Small intestine (tissue), 7 donors: ENCODE measurements at regions not wholly inside any gene's neighbourhood (a gene's known extent, or its start where the extent isn't known, plus 50 kb on each side); places are given as distances from the start of the nearest gene placed in this dataset.

ENCODE experiments used
- DNase-seq, 2 donors: peaks; one replicate each; pipeline versions ENCODE4 v3.0.0 to v3.0.0-alpha.2; 2013
- FAIRE-seq: peaks from 2 replicates; lab custom pipeline; 2012; peaks lifted over from hg19 to GRCh38; lab: Jason Lieb, UNC
- H3K27ac ChIP-seq, 3 donors: one replicate each; pipeline ENCODE4 v1.5.1; 2013; ENCODE audit warnings: low read length in 2 of 3, mild to moderate bottlenecking in 2 of 3, control low read depth in 1 of 3, inconsistent platforms in 1 of 3, low read depth in 1 of 3, moderate library complexity in 1 of 3
- H3K27me3 ChIP-seq, 3 donors: one replicate each; pipeline ENCODE4 v1.6.1; 2013; ENCODE audit warnings: low read length in 3 of 3, inconsistent platforms in 1 of 3; ENCODE audit not compliant: control insufficient read depth in 3 of 3, insufficient read depth in 3 of 3
- H3K36me3 ChIP-seq, 3 donors: one replicate each; pipeline ENCODE4 v1.6.1; 2013; ENCODE audit warnings: low read length in 3 of 3, inconsistent platforms in 1 of 3, low read depth in 1 of 3, mild to moderate bottlenecking in 1 of 3, moderate library complexity in 1 of 3; ENCODE audit not compliant: control insufficient read depth in 3 of 3, insufficient read depth in 2 of 3
- H3K4me1 ChIP-seq, 3 donors: one replicate each; pipeline ENCODE4 v1.6.1; 2013; ENCODE audit warnings: low read length in 2 of 3, inconsistent platforms in 1 of 3, low read depth in 1 of 3, mild to moderate bottlenecking in 1 of 3, moderate library complexity in 1 of 3; ENCODE audit not compliant: control insufficient read depth in 3 of 3, insufficient read depth in 2 of 3
- H3K4me3 ChIP-seq, 3 donors: one replicate each; pipeline ENCODE4 v1.5.1; 2013; ENCODE audit warnings: low read length in 3 of 3, control low read depth in 1 of 3, inconsistent platforms in 1 of 3, low read depth in 1 of 3, mild to moderate bottlenecking in 1 of 3, moderate library complexity in 1 of 3
- H3K9me3 ChIP-seq, 2 donors: one replicate each; pipeline ENCODE4 v1.6.1; 2013; ENCODE audit warnings: low read depth in 1 of 2, low read length in 1 of 2; ENCODE audit not compliant: control insufficient read depth in 2 of 2, insufficient read depth in 1 of 2
- WGBS, 3 donors: extraction: QIAGEN DNeasy Blood & Tissue Kit; methylation state at CpG; one replicate each; pipeline ENCODE4 v1.1.7; 2013; 5-methylcytosine and 5-hydroxymethylcytosine counted together
- donor health status: healthy with polysubstance abuse.
- donor health status: control.
- donor health status: control.
- donor health status: Bipolar disorder and iron deficiency.
- donor health status: healthy.

DNA sequence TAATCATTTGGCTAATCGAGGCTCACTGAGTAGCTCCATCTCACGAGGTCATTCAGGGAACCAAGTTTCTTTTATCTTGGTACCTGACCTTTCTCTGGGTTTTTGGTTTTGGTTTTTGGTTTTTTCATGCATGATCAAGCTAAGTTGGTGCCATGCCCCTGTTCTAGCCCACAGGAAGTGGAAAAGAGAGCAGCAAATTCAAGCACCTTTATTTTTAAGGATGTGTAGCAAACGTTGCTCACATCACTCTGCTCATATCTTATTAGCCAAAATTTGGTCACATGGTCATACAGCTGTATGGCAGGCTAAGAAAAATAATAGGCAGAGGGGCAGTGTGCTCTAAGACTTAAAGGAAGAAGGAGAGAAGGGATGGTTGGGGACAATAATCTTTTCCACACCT lies 593.5 kb downstream of the DIAPH3 start:
- no peak overlapping the region for H3K4me3 ChIP-seq
- no peaks in the 10 kb centered on the region for H3K9me3 ChIP-seq
- H3K36me3 ChIP-seq = no peaks in the 10 kb centered on the region
- H3K27me3 ChIP-seq = peaks cover 0 to 2% (median 0%) of the 10 kb centered on the region in 3 donors
- H3K27ac ChIP-seq = no peak overlapping the region
- 49 to 68% (median 66%) methylated on average over 3 of the region's 3 CpGs for WGBS, 3 donors
- DNase-seq = no peak
- H3K4me1 ChIP-seq = no peaks in the 10 kb centered on the region
- FAIRE-seq = no peak

DNA sequence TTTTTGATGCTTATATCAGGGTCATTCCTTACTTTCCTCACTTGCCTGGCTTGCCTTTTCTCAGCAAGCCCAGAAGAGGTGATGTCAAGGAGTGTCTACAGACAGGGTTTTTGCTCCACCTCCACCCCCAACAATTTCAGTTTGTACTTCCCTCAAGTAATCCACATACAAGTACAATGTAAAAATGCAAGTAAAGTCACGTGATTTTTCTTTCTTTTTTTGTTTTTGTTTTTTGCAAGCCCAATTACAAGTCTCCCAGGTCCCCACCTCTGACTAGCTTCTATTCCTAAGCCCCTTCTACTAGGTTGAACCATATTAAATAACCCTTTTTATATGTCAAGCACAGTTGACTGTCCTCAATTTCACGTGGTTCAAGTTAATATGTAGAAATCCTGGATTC lies 579.6 kb downstream of the DIAPH3 start:
- WGBS, 3 donors = 56 to 78% (median 58%) methylated on average over 2 of the region's 2 CpGs
- DNase-seq = no peak
- Histone ChIP-seq H3K9me3 (no peaks in the 10 kb centered on the region), H3K27me3 (no peaks in the 10 kb centered on the region), H3K4me3 (no peak overlapping the region), H3K4me1 (no peaks in the 10 kb centered on the region), H3K27ac (no peak overlapping the region), H3K36me3 (no peaks in the 10 kb centered on the region)
- no peak for FAIRE-seq

GRCh38 chr13:59584761-59585670 lies 578.7 kb downstream of the DIAPH3 start:
- 81 to 84% (median 82%) methylated on average over 10 of the region's 10 CpGs for WGBS, 3 donors
- FAIRE-seq (no peak), DNase-seq (no peak)
- Histone ChIP-seq H3K9me3 (no peaks in the 10 kb centered on the region), H3K4me1 (no peaks in the 10 kb centered on the region), H3K4me3 (no peak overlapping the region), H3K27ac (no peak overlapping the region), H3K36me3 (no peaks in the 10 kb centered on the region), H3K27me3 (no peaks in the 10 kb centered on the region)

GRCh38 chr13:59587030-59587429 lies 576.7 kb downstream of the DIAPH3 start:
- no peak for FAIRE-seq
- Histone ChIP-seq H3K27ac (no peak overlapping the region), H3K9me3 (no peaks in the 10 kb centered on the region), H3K27me3 (no peaks in the 10 kb centered on the region), H3K36me3 (no peaks in the 10 kb centered on the region), H3K4me1 (no peaks in the 10 kb centered on the region), H3K4me3 (no peak overlapping the region)
- 58 to 71% (median 65%) methylated on average over 3 of the region's 3 CpGs for WGBS, 3 donors
- DNase-seq = no peak

DNA sequence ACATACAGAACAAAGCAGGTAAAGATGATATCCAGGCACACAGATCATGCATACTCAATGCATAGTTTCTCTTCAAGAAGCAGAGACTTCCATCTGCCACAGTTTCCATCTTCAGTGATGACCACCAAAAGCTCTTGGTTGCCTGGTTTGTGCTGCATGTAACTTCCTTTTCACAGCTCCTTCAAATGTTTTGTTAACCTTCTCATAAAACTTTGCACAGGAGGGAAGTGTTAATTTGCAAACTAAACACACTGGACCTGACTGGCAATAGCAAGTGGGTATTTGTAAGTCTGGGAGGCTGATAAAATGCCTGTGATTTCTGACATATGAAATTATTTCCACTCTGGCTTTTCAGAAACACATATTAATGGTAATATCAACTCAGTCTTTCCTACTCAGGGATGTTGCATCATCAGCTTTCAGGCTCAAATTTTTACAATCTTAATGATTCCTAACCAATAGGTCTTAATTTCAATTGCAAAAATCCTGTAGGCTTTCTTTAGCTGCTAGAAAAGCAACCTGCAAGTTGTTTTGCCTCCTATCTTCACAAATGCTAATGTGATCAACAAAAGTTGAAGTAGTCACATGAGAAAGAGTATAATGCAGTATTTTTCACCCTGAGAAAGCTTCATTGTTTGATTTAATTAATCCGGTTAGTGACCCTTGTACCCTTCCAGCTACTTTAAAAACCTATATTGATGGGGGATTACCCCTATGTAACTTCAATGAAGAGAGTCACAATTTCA lies 575.6 kb downstream of the DIAPH3 start:
- H3K9me3 ChIP-seq = no peaks in the 10 kb centered on the region
- H3K36me3 ChIP-seq = no peaks in the 10 kb centered on the region
- no peaks in the 10 kb centered on the region for H3K4me1 ChIP-seq
- no peak overlapping the region for H3K4me3 ChIP-seq
- H3K27me3 ChIP-seq = no peaks in the 10 kb centered on the region
- WGBS, 3 donors = 15 to 57% (median 33%) methylated on average over 1 of the region's 1 CpG
- H3K27ac ChIP-seq = no peak overlapping the region
- FAIRE-seq (no peak), DNase-seq (no peak)

DNA sequence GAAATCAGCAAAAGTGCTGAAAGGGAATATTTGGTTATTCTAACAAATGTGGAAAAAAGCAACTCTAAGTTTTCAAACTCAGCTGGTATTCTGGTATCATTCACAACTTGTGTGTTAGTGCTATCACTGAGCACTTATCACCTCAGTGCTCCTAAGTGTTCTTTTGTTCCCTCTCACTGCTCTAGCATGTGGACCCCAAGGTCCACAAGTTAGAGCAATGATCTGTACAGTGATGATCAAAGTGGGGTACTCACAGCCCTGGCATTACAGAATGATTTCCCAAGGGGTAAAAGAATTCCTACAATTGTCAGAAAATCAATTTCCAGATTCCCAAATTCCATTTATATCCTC lies 575.0 kb downstream of the DIAPH3 start:
- no peaks in the 10 kb centered on the region for H3K9me3 ChIP-seq
- FAIRE-seq (no peak), DNase-seq (no peak)
- no peaks in the 10 kb centered on the region for H3K27me3 ChIP-seq
- H3K27ac ChIP-seq = no peak overlapping the region
- H3K4me3 ChIP-seq = no peak overlapping the region
- no peaks in the 10 kb centered on the region for H3K36me3 ChIP-seq
- H3K4me1 ChIP-seq = no peaks in the 10 kb centered on the region

- Histone ChIP-seq H3K27ac (no peak overlapping the region), H3K9me3 (peaks cover 0 to 13% of the 10 kb centered on the region in 2 donors), H3K4me1 (no peaks in the 10 kb centered on the region), H3K27me3 (no peaks in the 10 kb centered on the region), H3K36me3 (no peaks in the 10 kb centered on the region), H3K4me3 (no peak overlapping the region)
- FAIRE-seq = no peak
- DNase-seq = no peak
These were observed 561.7 kb downstream of the DIAPH3 start for GRCh38 chr13:59601993-59602392.

DNA sequence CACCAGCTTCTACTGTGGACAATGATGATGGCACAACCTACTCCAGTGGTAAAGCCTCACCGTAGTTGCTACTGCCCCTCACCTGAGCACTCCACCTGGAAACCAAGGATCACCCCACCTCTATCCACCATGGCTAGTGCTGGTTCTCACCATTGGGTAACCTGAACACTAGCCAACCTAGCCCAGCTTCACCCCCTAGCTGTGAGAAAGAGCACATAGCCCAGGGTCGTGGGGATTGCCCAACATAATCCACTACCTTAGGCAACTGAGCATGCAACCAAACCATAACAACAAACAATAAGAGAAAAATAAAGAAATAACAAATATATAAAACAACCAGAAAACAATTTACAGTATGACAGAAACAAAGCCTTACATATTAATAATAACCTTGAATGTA lies 560.1 kb downstream of the DIAPH3 start:
- Histone ChIP-seq H3K36me3 (no peaks in the 10 kb centered on the region), H3K4me3 (no peak overlapping the region), H3K4me1 (peaks cover 0 to 9% (median 0%) of the 10 kb centered on the region in 3 donors), H3K9me3 (peaks cover 0 to 8% of the 10 kb centered on the region in 2 donors), H3K27ac (no peak overlapping the region), H3K27me3 (no peaks in the 10 kb centered on the region)
- FAIRE-seq = no peak
- no peak for DNase-seq
- WGBS, 3 donors = 79 to 92% (median 88%) methylated on average over 2 of the region's 2 CpGs
